ENCODE measurements at regions not wholly inside any gene's neighbourhood (a gene's known extent, or its start where the extent isn't known, plus 50 kb on each side); places are given as distances from the start of the nearest gene placed in this dataset.

DNA sequence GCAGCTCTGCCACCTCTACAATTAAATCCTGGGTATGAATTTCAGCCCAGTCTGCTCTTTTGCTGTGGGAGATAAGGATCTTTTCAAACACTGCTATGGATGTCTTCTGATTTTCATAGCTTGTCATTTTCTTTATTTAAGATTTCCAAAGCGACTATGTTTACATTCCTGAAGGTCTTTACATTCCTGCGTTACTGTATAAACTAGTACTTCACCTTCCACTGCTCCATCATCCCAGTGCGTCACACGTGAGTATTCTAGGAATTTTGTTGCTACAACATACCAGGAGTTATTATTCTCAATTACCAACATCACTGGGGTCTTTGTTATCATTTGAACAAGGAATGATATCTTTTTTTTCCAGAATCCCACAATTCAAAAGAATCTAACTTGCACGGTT, 944.7 kb downstream of the SORCS3 start:
- Histone ChIP-seq H2AK5ac (ENCODE audit: low read length) (no peak overlapping the region), H2BK12ac (ENCODE audit: low read length) (no peak overlapping the region), H3K36me3 (ENCODE audit: control insufficient read depth in 1 of 2, insufficient read depth in 2 of 2, low read length in 2 of 2) (no peaks in the 10 kb centered on the region), H2BK5ac (ENCODE audit: low read depth, low read length, poor library complexity) (no peak overlapping the region), H3K27me3 (ENCODE audit: insufficient read depth, low read length) (no peaks in the 10 kb centered on the region), H3K79me1 (ENCODE audit: low read length) (no peaks in the 10 kb centered on the region), H3K4me1 (ENCODE audit: control insufficient read depth in 1 of 2, insufficient read depth in 2 of 2, low read length in 2 of 2) (peaks cover 0 to 5% of the 10 kb centered on the region in 2 experiments), H3K9ac (ENCODE audit: low read length) (no peak overlapping the region), H4K12ac (ENCODE audit: low read depth, low read length) (no peak overlapping the region), H4K8ac (ENCODE audit: low read depth, low read length) (no peak overlapping the region), H2BK120ac (ENCODE audit: insufficient read depth, low read length, poor library complexity) (no peak overlapping the region), H3K27ac (ENCODE audit: low read depth, low read length) (no peak overlapping the region), H3K4me3 (ENCODE audit: low read depth, low read length) (no peak overlapping the region), H3K9me3 (ENCODE audit: insufficient read depth, low read depth, low read length) (no peaks in the 10 kb centered on the region), H2AFZ (ENCODE audit: insufficient read depth, low read length, poor library complexity) (no peak overlapping the region), H3K79me2 (ENCODE audit: control insufficient read depth, insufficient read depth, low read length, poor library complexity) (no peaks in the 10 kb centered on the region), H3K23ac (ENCODE audit: low read length) (no peak overlapping the region), H3K14ac (ENCODE audit: low read length) (no peak overlapping the region), H4K91ac (ENCODE audit: low read depth, low read length) (no peak overlapping the region), H3K18ac (ENCODE audit: low read length) (no peak overlapping the region), H3K4ac (ENCODE audit: low read depth, low read length) (no peak overlapping the region), H3K4me2 (ENCODE audit: low read length) (no peak overlapping the region)
- no CpG with 5 or more reads among the region's 5 CpGs for WGBS (ENCODE audit: extremely low coverage, insufficient coverage, insufficient read length)
- DNase-seq = peak; percentile 11 to 74

DNA sequence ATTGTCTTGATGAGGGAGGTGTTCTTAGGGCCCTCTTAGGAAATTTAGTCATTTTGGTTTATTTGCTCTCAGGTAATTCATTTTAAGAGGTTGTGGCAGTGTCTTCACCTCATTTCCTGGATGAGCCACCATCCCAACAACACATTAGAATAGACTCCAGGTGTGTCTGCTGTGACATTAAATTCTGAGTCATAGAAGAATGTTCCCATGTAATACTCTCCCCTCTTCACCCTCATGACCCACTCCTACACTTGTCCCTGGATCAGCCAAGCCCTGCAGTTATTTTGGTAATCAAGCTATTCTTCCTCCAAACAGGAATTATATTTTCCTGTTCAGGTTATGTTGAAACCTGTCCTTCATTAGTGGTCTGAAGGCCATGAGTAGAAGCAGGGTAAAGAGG, 944.1 kb downstream of the SORCS3 start:
- Histone ChIP-seq H3K14ac (ENCODE audit: low read length) (no peak overlapping the region), H3K4me2 (ENCODE audit: low read length) (no peak overlapping the region), H3K4ac (ENCODE audit: low read depth, low read length) (no peak overlapping the region), H3K79me2 (ENCODE audit: control insufficient read depth, insufficient read depth, low read length, poor library complexity) (no peaks in the 10 kb centered on the region), H3K27me3 (ENCODE audit: insufficient read depth, low read length) (no peaks in the 10 kb centered on the region), H3K4me1 (ENCODE audit: control insufficient read depth in 1 of 2, insufficient read depth in 2 of 2, low read length in 2 of 2) (peaks cover 0 to 5% of the 10 kb centered on the region in 2 experiments), H2AK5ac (ENCODE audit: low read length) (no peak overlapping the region), H3K9me3 (ENCODE audit: insufficient read depth, low read depth, low read length) (no peaks in the 10 kb centered on the region), H2BK5ac (ENCODE audit: low read depth, low read length, poor library complexity) (no peak overlapping the region), H3K18ac (ENCODE audit: low read length) (no peak overlapping the region), H3K9ac (ENCODE audit: low read length) (no peak overlapping the region), H2AFZ (ENCODE audit: insufficient read depth, low read length, poor library complexity) (no peak overlapping the region), H2BK120ac (ENCODE audit: insufficient read depth, low read length, poor library complexity) (no peak overlapping the region), H4K8ac (ENCODE audit: low read depth, low read length) (no peak overlapping the region), H3K23ac (ENCODE audit: low read length) (no peak overlapping the region), H4K12ac (ENCODE audit: low read depth, low read length) (no peak overlapping the region), H3K27ac (ENCODE audit: low read depth, low read length) (no peak overlapping the region), H3K4me3 (ENCODE audit: low read depth, low read length) (no peak overlapping the region), H3K36me3 (ENCODE audit: control insufficient read depth in 1 of 2, insufficient read depth in 2 of 2, low read length in 2 of 2) (no peaks in the 10 kb centered on the region), H3K79me1 (ENCODE audit: low read length) (no peaks in the 10 kb centered on the region), H4K91ac (ENCODE audit: low read depth, low read length) (no peak overlapping the region), H2BK12ac (ENCODE audit: low read length) (no peak overlapping the region)
- DNase-seq = peak in 1 of 2 donors; percentile 13

DNA sequence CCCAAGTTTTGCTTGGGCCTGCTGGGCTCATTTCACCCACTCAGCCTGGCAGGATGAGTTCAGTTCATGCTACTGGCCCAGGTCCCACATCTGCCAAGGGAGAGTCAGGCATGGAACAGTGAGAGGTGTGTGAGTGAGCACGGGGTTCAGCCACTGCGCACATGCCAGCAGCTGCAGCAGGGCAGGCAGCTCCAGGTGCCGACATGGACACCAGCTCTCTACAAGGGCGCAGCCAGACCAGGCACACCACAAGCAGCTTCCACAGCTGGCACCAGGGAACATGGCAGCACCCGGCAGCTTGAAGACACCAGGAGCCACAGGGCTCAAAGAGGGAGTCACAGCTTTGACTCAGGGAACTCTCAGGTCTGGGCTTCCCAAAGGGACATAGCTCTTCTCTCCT, 938.0 kb downstream of the SORCS3 start:
- no peak overlapping the region for H2BK120ac ChIP-seq (ENCODE audit: insufficient read depth, low read length, poor library complexity)
- no peaks in the 10 kb centered on the region for H3K79me2 ChIP-seq (ENCODE audit: control insufficient read depth, insufficient read depth, low read length, poor library complexity)
- H3K4me3 ChIP-seq (ENCODE audit: low read depth, low read length) = no peak overlapping the region
- no peak overlapping the region for H4K91ac ChIP-seq (ENCODE audit: low read depth, low read length)
- no peak overlapping the region for H4K8ac ChIP-seq (ENCODE audit: low read depth, low read length)
- H3K4me2 ChIP-seq (ENCODE audit: low read length) = no peak overlapping the region
- H3K27ac ChIP-seq (ENCODE audit: low read depth, low read length) = no peak overlapping the region
- no peak overlapping the region for H2AK5ac ChIP-seq (ENCODE audit: low read length)
- no peaks in the 10 kb centered on the region for H3K4me1 ChIP-seq (ENCODE audit: control insufficient read depth in 1 of 2, insufficient read depth in 2 of 2, low read length in 2 of 2)
- DNase-seq = no peak
- no peaks in the 10 kb centered on the region for H3K36me3 ChIP-seq (ENCODE audit: control insufficient read depth in 1 of 2, insufficient read depth in 2 of 2, low read length in 2 of 2)
- H3K18ac ChIP-seq (ENCODE audit: low read length) = no peak overlapping the region
- H3K27me3 ChIP-seq (ENCODE audit: insufficient read depth, low read length) = no peaks in the 10 kb centered on the region
- no peak overlapping the region for H3K9ac ChIP-seq (ENCODE audit: low read length)
- H4K12ac ChIP-seq (ENCODE audit: low read depth, low read length) = no peak overlapping the region
- H3K79me1 ChIP-seq (ENCODE audit: low read length) = no peaks in the 10 kb centered on the region
- no CpG with 5 or more reads among the region's 5 CpGs for WGBS (ENCODE audit: extremely low coverage, insufficient coverage, insufficient read length)
- H2BK5ac ChIP-seq (ENCODE audit: low read depth, low read length, poor library complexity) = no peak overlapping the region
- no peak overlapping the region for H3K14ac ChIP-seq (ENCODE audit: low read length)
- no peak overlapping the region for H2AFZ ChIP-seq (ENCODE audit: insufficient read depth, low read length, poor library complexity)
- H3K9me3 ChIP-seq (ENCODE audit: insufficient read depth, low read depth, low read length) = peaks cover 2% of the 10 kb centered on the region
- H3K4ac ChIP-seq (ENCODE audit: low read depth, low read length) = no peak overlapping the region
- H2BK12ac ChIP-seq (ENCODE audit: low read length) = no peak overlapping the region
- H3K23ac ChIP-seq (ENCODE audit: low read length) = no peak overlapping the region

GRCh38 chr10:105577865-105578607, 936.9 kb downstream of the SORCS3 start:
- DNase-seq = no peak
- Histone ChIP-seq H3K79me1 (ENCODE audit: low read length) (no peaks in the 10 kb centered on the region), H3K9me3 (ENCODE audit: insufficient read depth, low read depth, low read length) (peaks cover 2% of the 10 kb centered on the region)

More at GRCh38 chr10:105577865-105578607, 936.9 kb downstream of the SORCS3 start:
- Histone ChIP-seq H3K9ac (ENCODE audit: low read length) (no peak overlapping the region), H3K4ac (ENCODE audit: low read depth, low read length) (no peak overlapping the region), H3K23ac (ENCODE audit: low read length) (no peak overlapping the region), H2BK12ac (ENCODE audit: low read length) (no peak overlapping the region), H2BK5ac (ENCODE audit: low read depth, low read length, poor library complexity) (no peak overlapping the region), H3K14ac (ENCODE audit: low read length) (no peak overlapping the region), H3K27ac (ENCODE audit: low read depth, low read length) (no peak overlapping the region), H4K12ac (ENCODE audit: low read depth, low read length) (no peak overlapping the region), H3K4me1 (ENCODE audit: control insufficient read depth in 1 of 2, insufficient read depth in 2 of 2, low read length in 2 of 2) (no peaks in the 10 kb centered on the region), H4K91ac (ENCODE audit: low read depth, low read length) (no peak overlapping the region), H3K27me3 (ENCODE audit: insufficient read depth, low read length) (no peaks in the 10 kb centered on the region), H2BK120ac (ENCODE audit: insufficient read depth, low read length, poor library complexity) (no peak overlapping the region), H2AK5ac (ENCODE audit: low read length) (no peak overlapping the region), H3K4me3 (ENCODE audit: low read depth, low read length) (no peak overlapping the region), H3K4me2 (ENCODE audit: low read length) (no peak overlapping the region), H3K18ac (ENCODE audit: low read length) (no peak overlapping the region), H3K36me3 (ENCODE audit: control insufficient read depth in 1 of 2, insufficient read depth in 2 of 2, low read length in 2 of 2) (no peaks in the 10 kb centered on the region), H3K79me2 (ENCODE audit: control insufficient read depth, insufficient read depth, low read length, poor library complexity) (no peaks in the 10 kb centered on the region), H2AFZ (ENCODE audit: insufficient read depth, low read length, poor library complexity) (no peak overlapping the region), H4K8ac (ENCODE audit: low read depth, low read length) (no peak overlapping the region)
- no CpG with 5 or more reads among the region's 4 CpGs for WGBS (ENCODE audit: extremely low coverage, insufficient coverage, insufficient read length)

Measured in trophoblast cell (in vitro differentiated cells and primary cell).